ENCODE measurements at regions not wholly inside any gene's neighbourhood (a gene's known extent, or its start where the extent isn't known, plus 50 kb on each side); places are given as distances from the start of the nearest gene placed in this dataset.
A peak's percentile ranks its signal among the peaks of the same experiment; 100 is the strongest.
"Not testable (repeated sequence)": the region's sequence is repeated elsewhere in the genome, so short reads cannot be mapped to it uniquely, and the experiment has no call there.

DNA sequence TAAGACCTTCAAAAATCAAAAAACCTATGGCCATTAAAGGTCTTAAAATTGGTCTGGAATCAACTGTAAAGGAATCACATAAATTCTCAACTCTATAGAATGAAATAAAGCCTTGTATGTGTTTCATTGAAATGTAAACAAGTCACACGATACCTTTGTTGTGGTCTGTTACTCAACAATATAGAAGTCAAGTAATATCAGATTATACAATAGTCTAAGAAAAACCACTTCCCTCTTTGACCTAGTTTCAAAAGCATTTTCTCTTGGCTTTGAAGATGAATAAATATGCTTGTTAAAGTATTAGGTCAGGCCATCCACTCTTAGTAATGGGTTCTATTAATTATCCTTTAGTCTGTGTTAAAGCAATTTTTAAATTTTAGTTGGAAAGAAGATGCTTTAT, 79.8 kb upstream of the DIO2 start:
- DNase-seq = no peak

DNA sequence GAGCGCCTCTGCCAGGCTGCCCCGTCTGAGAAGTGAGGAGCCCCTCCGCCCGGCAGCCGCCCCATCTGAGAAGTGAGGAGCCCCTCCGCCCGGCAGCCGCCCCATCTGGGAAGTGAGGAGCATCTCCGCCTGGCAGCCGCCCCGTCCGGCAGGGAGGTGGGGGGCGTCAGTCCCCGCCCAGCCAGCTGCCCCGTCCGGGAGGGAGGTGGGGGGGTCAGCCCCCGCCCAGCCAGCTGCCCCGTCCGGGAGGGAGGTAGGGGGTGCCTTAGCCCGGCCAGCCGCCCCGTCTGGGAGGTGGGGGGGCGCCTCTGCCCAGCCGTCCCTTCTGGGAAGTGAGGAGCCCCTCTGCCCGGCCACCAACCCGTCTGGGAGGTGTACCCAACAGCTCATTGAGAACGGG, 75.4 kb upstream of the DIO2 start:
- DNase-seq = not testable (repeated sequence)

DNA sequence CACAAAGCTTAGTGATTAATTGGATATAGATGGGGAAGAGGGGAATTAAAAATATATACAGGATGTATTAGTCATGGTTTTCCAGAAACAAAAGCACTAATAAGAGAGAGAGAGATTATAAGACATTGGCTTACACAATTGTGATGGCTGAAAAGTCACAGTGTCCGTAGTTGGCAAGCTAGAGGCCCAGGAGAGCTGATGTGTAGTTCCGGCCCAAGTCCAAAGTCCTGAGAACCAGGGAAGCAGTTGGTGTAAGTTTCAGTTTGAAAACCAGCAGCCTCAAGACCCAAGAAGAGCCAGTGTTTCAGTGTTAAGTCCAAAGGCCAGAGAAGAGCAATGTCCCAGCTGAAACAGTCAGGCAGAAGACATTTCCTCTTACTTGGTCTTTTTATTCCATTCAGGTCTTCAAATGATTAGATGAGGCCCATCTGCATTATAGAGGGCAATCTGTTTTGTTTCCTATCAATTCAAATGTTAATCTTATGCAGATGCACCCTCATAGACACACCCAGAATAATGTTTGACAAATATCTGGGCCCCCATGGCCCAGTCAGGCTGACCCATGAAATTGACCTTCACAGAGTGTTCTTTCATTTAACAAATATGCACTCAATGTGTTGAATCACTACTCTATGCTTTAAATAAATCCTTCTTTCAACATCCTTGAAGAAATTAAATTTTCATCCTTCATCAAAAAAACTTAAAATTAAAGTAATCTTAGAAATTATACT, 67.2 kb upstream of the DIO2 start:
- DNase-seq = peak; percentile 3

DNA sequence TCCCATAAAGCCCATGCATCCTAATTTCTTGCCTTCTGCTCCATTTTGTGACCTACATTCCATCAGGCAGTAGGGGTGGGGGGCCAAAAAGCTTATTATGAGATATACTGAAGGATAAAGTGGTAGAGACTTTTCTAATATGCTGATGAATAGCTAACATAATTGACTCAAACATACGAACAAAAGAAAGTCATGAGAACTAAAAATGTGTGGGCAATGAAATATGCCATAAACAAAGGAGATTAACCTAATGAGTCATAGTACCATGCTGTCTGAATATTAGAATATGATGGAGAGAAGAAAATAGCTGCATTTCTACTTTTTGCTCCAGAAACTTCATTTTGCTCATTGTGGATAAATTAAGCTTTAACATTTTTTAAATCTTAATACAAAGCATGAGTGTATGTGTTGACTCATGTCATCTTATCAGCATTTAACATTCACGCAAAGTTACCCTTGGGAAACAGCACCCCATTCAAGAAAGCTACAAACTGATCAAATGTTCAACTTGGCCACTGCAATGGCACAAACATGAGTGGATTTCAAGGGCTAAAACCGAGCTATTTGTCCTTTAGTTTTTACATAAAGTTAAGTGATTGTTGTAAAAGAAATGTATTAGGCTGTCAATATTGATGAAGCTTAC, 64.0 kb upstream of the DIO2 start:
- DNase-seq = no peak

DNA sequence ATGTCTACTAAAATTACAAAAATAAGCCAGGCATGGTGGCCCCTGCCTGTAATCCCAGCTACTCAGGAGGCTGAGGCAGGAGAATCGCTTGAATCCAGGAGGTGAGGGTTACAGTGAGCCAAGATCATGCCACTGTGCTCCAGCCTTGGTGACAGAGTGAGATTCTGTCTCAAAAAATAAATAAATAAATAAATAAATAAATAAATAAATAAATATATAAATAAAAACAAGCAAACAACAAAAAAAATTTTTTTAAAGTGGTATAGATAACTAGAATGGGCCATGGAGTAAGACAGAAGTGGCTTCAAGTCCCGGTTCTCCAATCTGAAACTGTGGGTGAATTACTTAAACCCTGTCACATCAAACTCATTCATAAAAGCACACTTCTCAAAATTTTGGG, 63.0 kb upstream of the DIO2 start:
- not testable (repeated sequence) for DNase-seq

DNA sequence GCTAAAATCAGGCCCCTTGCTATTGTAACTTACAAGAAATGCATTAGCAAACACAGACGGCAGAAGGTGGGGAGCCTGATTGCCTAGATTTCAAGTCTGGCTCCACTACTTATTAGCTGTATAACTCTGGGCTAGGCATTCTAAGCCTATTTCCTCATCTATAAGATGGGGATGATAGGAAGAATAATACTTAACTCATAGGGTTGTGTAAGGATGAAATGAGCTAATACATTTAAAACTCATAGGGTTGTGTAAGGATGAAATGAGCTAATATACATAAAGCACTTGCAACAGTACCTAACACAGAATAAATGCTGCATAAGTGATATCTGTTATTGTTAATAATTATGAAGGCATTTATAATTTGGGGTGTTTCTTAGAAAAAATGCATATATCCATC, 60.1 kb upstream of the DIO2 start:
- DNase-seq = no peak

DNA sequence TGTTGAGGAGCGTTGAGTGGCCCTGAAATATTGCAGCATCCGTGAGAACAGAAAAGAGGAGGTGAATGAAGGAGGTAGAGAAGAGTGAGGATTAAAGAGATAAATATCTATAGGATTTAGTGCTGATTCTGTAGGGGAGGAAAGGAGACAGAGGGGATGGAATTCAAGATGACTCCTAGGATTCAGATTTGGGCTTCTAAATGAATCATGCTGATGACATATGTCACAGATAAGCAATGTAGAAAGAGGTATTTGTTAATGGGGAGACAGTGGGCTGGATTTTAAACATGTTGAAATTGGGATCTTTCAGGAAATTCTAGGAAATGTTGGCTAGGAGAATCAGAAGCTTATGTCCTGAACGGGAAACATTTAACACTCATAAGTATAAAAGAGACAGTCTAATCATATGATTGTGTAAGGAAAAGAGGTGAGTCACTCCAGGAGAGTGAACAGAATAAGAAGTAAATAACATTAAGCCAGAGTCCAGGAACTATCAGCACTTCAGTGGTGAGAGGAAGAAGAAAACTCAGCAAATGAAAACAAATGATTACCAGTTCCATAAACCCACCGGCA, 58.1 kb upstream of the DIO2 start:
- DNase-seq = no peak

DNA sequence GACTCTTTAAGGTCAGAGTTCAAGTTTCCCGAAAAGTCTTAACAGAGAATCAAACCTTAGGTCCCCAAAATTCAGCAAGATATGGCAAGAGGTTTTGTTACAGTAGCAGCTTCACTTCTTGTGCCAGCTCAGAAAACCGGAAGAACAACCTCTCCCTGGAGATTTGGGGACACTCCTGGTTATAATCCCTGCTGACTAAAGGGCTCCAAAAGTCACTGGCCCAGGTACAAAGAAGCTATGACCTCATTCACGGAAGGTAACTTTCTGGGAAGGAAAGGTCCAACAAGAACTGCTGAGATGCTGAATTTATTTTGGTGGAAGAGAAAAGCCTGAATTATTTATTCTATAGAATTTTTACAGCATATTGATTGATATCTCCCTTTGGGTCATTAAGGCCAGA, 55.6 kb upstream of the DIO2 start:
- peak; percentile 1 for DNase-seq

DNA sequence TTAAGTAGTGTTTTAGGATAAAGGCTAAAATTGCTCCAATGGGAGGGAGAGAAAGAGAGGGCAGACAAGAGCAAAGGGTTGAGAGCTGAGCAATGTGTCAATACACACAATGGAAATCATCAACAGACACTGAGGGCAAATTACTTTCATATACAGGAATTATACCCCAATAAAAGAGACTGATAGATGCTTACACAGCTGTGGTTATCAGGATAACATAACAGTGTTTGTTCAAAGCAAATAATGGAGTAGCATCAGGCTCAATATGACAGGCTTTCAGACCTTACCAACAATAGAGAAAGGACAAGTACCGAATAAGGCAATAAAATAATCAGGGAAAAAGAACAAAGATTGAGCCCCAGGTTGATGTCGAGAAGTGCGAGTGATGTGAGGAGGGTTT, 53.4 kb upstream of the DIO2 start:
- DNase-seq = no peak
